GM19395 (cell line): ENCODE measurements at regions not wholly inside any gene's neighbourhood (a gene's known extent, or its start where the extent isn't known, plus 50 kb on each side); places are given as distances from the start of the nearest gene placed in this dataset.

Experiments
- ATAC-seq: cut with Tn5 transposase; IDR thresholded peaks from one replicate; pipeline ENCODE4 v1.9.1; 2021; ENCODE audit warnings: mild to moderate bottlenecking, moderate library complexity; ENCODE audit not compliant: unreplicated experiment

DNA sequence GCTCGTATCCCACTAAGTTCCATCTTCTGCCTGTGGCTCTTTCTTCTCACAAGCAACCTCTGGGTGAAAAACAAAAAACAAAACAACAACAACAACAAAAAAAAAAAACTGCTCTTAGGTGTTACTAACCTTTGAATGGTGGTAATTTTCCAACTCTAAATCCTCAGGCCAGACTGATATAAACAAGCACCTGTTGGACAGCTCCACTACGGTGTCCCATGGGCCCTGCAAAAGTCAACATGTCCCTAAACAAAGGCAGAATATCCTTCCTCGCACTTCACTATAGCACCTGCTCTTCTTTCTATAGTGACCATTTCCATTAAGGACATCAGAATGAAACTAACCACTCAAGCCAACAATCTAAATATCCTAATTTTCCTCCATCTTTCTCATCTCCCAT lies 54.6 kb upstream of the PARM1 start:
- ATAC-seq: no peak

DNA sequence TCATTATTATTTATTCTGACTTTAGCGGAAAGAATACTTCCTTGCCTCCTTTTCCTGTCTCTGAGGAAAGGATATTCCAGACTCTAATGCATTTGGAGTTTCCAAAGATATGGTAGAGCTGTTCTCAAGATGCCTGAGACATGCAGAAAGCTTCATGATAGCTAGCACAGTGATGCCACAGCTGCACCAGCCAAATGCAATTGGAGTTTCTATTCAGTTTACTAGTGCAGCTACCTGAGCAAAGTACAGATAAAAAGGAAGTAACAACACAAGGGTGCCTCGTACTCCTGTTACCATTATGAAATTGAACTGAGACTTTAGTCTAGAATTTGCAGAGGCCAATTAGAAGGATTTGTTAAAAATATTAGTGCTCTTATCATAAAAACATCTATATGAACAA lies 57.5 kb upstream of the PARM1 start:
- no peak for ATAC-seq

GRCh38 chr4:74874753-74875367 lies 58.1 kb upstream of the PARM1 start:
- ATAC-seq: peak; percentile 67

DNA sequence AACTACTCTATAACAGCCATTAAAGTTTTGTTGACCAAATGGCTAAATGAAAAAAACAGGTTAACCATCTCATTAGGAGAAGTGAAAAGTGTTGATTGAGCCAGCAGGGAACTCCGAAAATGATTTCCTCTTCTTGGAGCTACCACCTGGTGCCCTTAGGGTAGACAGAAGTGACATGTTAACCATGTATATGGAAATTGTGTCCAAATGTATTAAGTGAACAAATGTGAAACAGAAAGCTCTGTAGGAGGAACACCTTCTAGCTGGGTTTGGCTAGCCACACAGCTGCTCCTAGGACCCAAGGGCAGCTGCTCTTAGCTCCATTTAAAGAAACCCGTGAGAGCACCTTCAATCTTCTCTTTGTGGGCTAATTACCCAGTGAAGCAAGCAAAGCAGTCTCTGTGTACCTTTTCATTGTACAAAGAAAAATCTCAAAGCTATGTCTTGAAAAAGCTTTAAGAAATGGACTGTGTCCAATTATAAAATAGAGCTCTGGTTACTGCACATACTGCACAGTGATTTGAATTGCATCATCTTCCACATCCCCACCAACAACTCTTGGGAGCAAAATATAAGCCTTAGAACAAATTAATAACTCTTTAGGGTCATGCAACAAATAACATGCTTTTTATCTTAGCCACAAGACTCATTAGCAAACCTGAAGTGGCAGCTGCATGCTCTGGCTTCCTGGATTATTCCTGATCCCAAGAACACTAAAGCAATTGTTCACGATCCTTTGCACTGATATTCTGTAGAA lies 59.2 kb upstream of the PARM1 start:
- ATAC-seq: peak; percentile 95

- no peak for ATAC-seq
These were observed 64.7 kb upstream of the BTC start for GRCh38 chr4:74858921-74859562.

- ATAC-seq: no peak
These were observed 61.6 kb upstream of the BTC start for GRCh38 chr4:74855879-74856278.

DNA sequence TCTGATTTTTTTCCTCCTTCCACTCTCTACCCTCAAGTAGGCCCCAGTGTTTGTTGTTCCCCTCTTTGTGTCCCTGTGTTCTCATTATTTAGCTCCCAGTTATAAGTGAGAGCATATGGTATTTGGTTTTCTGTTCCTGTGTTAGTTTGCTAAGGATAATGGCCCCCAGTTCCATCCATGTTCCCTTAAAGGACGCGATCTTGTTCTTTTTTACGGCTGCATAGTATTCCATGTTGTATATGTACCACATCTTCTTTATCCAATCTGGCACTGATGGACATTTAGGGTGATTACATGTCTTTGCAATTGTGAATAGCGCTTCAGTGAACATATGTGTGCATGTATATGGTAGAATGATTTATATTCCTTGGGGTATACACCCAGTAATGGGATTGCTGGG lies 54.5 kb upstream of the BTC start:
- ATAC-seq: no peak

GRCh38 chr4:74845834-74846233 lies 51.5 kb upstream of the BTC start:
- no peak for ATAC-seq
